ENCODE measurements at regions not wholly inside any gene's neighbourhood (a gene's known extent, or its start where the extent isn't known, plus 50 kb on each side); places are given as distances from the start of the nearest gene placed in this dataset.

DNA sequence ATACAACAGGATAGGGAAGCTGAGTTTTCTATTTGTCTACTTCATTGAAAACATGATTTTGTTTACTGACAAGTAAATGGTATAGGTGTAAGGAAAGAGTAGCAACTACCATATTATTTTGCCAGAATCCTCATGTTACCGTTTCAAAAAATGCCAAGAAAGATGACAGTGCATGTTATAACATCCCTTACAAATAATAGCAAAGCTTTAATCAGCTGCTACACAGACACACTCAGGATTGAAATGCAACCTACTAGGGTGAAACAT lies 331.5 kb downstream of the CHRM3 start:
- no peaks in the 10 kb centered on the region for H3K27me3 Mint-ChIP-seq (ENCODE audit: low read depth in 3 of 3)
- 0% methylated on average over 1 of the region's 1 CpG for WGBS (ENCODE audit: insufficient coverage)
- Histone ChIP-seq H3K27ac (ENCODE audit: low read depth in 1 of 2, low read length in 2 of 2) (no peak overlapping the region), H3K4me1 (ENCODE audit: control insufficient read depth in 1 of 2, insufficient read depth in 2 of 2, low read length in 2 of 2) (peaks cover 27 to 45% of the 10 kb centered on the region in 2 donors), H3K4me2 (replicated peaks; ENCODE audit: extremely low read depth, low read length, poor library complexity, severe bottlenecking) (no peak overlapping the region), H3K36me3 (replicated peaks in 1 of 2; ENCODE audit: control insufficient read depth in 1 of 2, insufficient read depth in 2 of 2, low read length in 2 of 2) (no peaks in the 10 kb centered on the region), H3K79me2 (ENCODE audit: insufficient read depth, low read length) (no peaks in the 10 kb centered on the region), H3K4me3 (replicated peaks in 1 of 3; ENCODE audit: low read depth in 2 of 3, low read length in 3 of 3) (no peak overlapping the region), H4K20me1 (ENCODE audit: insufficient read depth, low read length) (no peaks in the 10 kb centered on the region), H3K27me3 (ENCODE audit: control insufficient read depth in 2 of 2, insufficient read depth in 2 of 2, low read length in 2 of 2) (no peaks in the 10 kb centered on the region), H3K9me3 (replicated peaks in 1 of 2; ENCODE audit: control insufficient read depth in 1 of 2, insufficient read depth in 1 of 2, low read length in 2 of 2) (no peaks in the 10 kb centered on the region), H2AFZ (ENCODE audit: insufficient read depth, low read depth, low read length, poor library complexity, severe bottlenecking) (no peak overlapping the region), H3K9ac (ENCODE audit: insufficient read depth, low read length, poor library complexity, severe bottlenecking) (no peak overlapping the region)
- TF ChIP-seq, protein P1, sequence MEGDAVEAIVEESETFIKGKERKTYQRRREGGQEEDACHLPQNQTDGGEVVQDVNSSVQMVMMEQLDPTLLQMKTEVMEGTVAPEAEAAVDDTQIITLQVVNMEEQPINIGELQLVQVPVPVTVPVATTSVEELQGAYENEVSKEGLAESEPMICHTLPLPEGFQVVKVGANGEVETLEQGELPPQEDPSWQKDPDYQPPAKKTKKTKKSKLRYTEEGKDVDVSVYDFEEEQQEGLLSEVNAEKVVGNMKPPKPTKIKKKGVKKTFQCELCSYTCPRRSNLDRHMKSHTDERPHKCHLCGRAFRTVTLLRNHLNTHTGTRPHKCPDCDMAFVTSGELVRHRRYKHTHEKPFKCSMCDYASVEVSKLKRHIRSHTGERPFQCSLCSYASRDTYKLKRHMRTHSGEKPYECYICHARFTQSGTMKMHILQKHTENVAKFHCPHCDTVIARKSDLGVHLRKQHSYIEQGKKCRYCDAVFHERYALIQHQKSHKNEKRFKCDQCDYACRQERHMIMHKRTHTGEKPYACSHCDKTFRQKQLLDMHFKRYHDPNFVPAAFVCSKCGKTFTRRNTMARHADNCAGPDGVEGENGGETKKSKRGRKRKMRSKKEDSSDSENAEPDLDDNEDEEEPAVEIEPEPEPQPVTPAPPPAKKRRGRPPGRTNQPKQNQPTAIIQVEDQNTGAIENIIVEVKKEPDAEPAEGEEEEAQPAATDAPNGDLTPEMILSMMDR (IDR thresholded peaks at IDR 0.05) = no peak
- no peak overlapping the region for H3K27ac Mint-ChIP-seq
- intact Hi-C loops (cut with micrococcal nuclease) = no loop called here
- peaks cover 30% of the 10 kb centered on the region for H3K4me1 Mint-ChIP-seq
- H3K9me3 Mint-ChIP-seq = no peaks in the 10 kb centered on the region
- H3K4me3 Mint-ChIP-seq = no peak overlapping the region
- no peaks in the 10 kb centered on the region for H3K36me3 Mint-ChIP-seq
- DNase-seq = no peak

DNA sequence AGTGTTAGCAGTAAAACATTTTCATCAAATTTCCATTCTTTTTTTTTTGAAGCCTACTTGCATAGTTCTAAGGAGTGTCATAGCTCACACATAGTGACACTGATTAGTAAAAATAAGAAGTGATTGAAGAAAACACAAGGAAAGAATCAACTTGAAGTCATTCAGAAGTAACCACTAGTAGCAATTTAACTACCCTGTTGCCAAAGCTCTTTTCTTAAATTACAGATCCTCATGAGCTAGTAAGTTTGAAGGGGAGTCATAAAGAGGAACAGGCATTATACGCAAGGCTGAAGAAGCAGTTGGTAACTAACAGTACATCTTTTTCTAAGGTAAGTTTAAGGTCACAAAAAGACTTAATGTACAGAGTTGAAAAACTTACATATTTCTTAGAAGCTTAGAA lies 332.2 kb downstream of the CHRM3 start:
- no peaks in the 10 kb centered on the region for H3K9me3 Mint-ChIP-seq
- Histone ChIP-seq H3K79me2 (ENCODE audit: insufficient read depth, low read length) (no peaks in the 10 kb centered on the region), H3K36me3 (replicated peaks in 1 of 2; ENCODE audit: control insufficient read depth in 1 of 2, insufficient read depth in 2 of 2, low read length in 2 of 2) (no peaks in the 10 kb centered on the region), H4K20me1 (ENCODE audit: insufficient read depth, low read length) (no peaks in the 10 kb centered on the region), H3K27ac (ENCODE audit: low read depth in 1 of 2, low read length in 2 of 2) (no peak overlapping the region), H3K4me2 (replicated peaks; ENCODE audit: extremely low read depth, low read length, poor library complexity, severe bottlenecking) (peak overlapping the region; percentile 65), H3K9me3 (replicated peaks in 1 of 2; ENCODE audit: control insufficient read depth in 1 of 2, insufficient read depth in 1 of 2, low read length in 2 of 2) (no peaks in the 10 kb centered on the region), H3K9ac (ENCODE audit: insufficient read depth, low read length, poor library complexity, severe bottlenecking) (no peak overlapping the region), H3K4me3 (replicated peaks in 1 of 3; ENCODE audit: low read depth in 2 of 3, low read length in 3 of 3) (peak overlapping the region in 1 of 3 experiments; percentile 71), H2AFZ (ENCODE audit: insufficient read depth, low read depth, low read length, poor library complexity, severe bottlenecking) (no peak overlapping the region), H3K4me1 (ENCODE audit: control insufficient read depth in 1 of 2, insufficient read depth in 2 of 2, low read length in 2 of 2) (peaks cover 27 to 45% of the 10 kb centered on the region in 2 donors), H3K27me3 (ENCODE audit: control insufficient read depth in 2 of 2, insufficient read depth in 2 of 2, low read length in 2 of 2) (no peaks in the 10 kb centered on the region)
- TF ChIP-seq, protein P1 (IDR thresholded peaks at IDR 0.05) = no peak
- H3K4me3 Mint-ChIP-seq = peak overlapping the region in 1 of 2 donors; percentile 95
- H3K4me1 Mint-ChIP-seq = peaks cover 30% of the 10 kb centered on the region
- peak in 1 of 3 donors; percentile 10 for DNase-seq
- WGBS (ENCODE audit: insufficient coverage) = no CpG with 5 or more reads among the region's 1 CpG
- peak overlapping the region in 2 of 7 donors; percentile 6 to 45 for H3K27ac Mint-ChIP-seq
- H3K27me3 Mint-ChIP-seq (ENCODE audit: low read depth in 3 of 3) = no peaks in the 10 kb centered on the region
- H3K36me3 Mint-ChIP-seq = no peaks in the 10 kb centered on the region
- intact Hi-C loops (cut with micrococcal nuclease) = no loop called here

Data from CD14-positive monocyte (primary cell).